Activated naive CD4-positive, alpha-beta T cell treated with anti-CD3 and anti-CD28 coated beads, Interleukin-2, amount 50 U/mL, for 24 hours (primary cell): ENCODE measurements at regions not wholly inside any gene's neighbourhood (a gene's known extent, or its start where the extent isn't known, plus 50 kb on each side); places are given as distances from the start of the nearest gene placed in this dataset.

Experiments
- H3K27ac Mint-ChIP-seq: one replicate; pipeline ENCODE4 v1.8.0; 2021; ENCODE audit warnings: mild to moderate bottlenecking, mixed read lengths
- H3K27me3 Mint-ChIP-seq: one replicate; pipeline ENCODE4 v1.8.0; 2021; ENCODE audit warnings: mixed read lengths
- H3K36me3 Mint-ChIP-seq: one replicate; pipeline ENCODE4 v1.8.0; 2021; ENCODE audit warnings: mixed read lengths
- H3K4me1 Mint-ChIP-seq: one replicate; pipeline ENCODE4 v1.8.0; 2021; ENCODE audit warnings: mixed read lengths
- H3K4me3 Mint-ChIP-seq: one replicate; pipeline ENCODE4 v1.8.0; 2021; ENCODE audit warnings: mild to moderate bottlenecking, mixed read lengths
- H3K9me3 Mint-ChIP-seq: one replicate; pipeline ENCODE4 v1.8.0; 2021; ENCODE audit warnings: mixed read lengths

DNA sequence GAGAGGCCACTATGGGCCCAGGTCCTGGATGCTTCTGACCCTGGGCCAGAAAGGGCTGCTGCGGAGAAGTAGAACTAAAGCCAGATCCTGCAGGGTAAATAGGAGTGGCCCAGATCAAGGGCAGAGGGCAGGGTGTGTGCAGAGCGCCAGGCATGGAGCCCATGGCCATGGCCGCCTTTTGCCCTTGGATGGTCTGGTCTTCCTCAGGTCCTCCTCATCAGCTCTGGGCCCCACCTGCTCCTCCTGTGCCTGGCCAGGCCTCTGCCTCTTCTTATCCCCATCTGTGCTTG is 277.6 kb downstream of the BRD1 start:
- H3K4me3 Mint-ChIP-seq: no peak overlapping the region
- H3K36me3 Mint-ChIP-seq: peaks cover 13% of the 10 kb centered on the region
- no peak overlapping the region for H3K27ac Mint-ChIP-seq
- H3K27me3 Mint-ChIP-seq: no peaks in the 10 kb centered on the region
- H3K4me1 Mint-ChIP-seq: no peaks in the 10 kb centered on the region
- peaks cover 7% of the 10 kb centered on the region for H3K9me3 Mint-ChIP-seq

DNA sequence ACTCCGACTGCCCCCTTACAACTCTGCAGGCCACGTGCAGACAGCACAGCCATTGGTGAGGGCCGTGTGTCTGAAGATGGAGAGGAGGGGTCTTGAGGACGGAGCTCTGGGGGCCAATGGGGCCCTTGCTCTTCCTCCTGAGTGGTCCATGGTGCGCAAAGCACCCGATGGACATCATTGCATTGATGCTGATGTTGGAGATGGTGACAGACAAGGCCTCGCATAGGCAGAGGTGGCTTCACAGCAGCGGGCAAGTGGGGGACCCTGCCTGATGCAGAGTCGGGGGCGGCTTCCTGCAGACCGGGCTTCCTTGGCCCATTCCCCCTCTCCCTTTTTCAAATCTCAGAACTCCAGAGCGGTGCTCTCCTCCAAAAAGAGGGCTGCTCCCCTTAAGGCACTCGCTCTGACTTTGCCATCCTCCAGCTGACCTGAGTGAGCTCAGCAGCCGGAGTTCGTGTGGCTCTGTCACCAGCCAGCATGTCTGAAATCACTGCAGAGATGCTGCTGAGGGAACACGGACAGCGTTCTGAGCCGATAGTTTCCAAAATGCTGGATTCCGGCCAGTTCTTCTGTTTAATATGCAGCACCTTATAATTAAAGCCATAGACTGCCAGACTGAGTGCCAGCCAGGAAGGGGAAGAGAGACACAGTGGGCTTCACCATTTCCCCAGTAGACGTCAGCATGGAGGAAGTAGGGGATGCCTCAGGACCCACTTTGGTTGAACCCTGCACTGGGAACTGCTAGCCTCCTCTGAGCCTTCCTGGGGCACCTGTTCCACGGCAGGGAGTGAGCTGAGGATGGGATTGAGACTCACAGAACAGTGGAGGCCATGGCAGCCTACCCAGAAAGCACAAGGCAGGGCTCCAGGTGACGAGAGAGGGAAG is 278.2 kb downstream of the BRD1 start:
- H3K4me1 Mint-ChIP-seq: no peaks in the 10 kb centered on the region
- peaks cover 7% of the 10 kb centered on the region for H3K9me3 Mint-ChIP-seq
- H3K27me3 Mint-ChIP-seq: no peaks in the 10 kb centered on the region
- H3K36me3 Mint-ChIP-seq: peaks cover 13% of the 10 kb centered on the region
- no peak overlapping the region for H3K4me3 Mint-ChIP-seq
- H3K27ac Mint-ChIP-seq: no peak overlapping the region

GRCh38 chr22:49548356-49549202 is 279.1 kb downstream of the BRD1 start:
- no peaks in the 10 kb centered on the region for H3K4me1 Mint-ChIP-seq
- peaks cover 13% of the 10 kb centered on the region for H3K36me3 Mint-ChIP-seq
- H3K27ac Mint-ChIP-seq: no peak overlapping the region
- no peaks in the 10 kb centered on the region for H3K27me3 Mint-ChIP-seq
- H3K4me3 Mint-ChIP-seq: no peak overlapping the region
- H3K9me3 Mint-ChIP-seq: peaks cover 7% of the 10 kb centered on the region

DNA sequence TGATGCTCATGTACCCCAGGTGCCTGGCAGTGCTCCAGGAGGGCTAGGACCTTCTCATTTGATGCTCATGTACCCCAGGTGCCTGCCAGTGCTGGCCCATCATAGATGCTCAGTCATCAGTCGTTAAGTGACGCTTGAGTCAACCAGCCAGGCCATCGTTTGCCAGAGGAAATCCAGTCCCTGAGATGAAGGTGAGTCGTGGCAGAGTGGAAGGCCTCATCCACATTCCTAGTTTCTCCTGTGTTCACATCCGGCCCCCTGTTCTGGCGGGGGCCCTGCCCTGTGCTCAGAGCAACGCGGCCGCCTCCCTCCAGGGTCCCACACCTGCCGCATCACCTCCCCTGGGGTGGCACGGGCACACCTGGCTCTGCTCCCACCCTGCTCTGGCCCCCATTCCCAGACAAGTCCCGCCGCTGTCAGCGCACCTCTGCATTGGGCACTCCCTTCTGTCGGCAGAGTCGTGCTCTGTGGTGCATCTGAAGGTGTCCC is 279.9 kb downstream of the BRD1 start:
- H3K9me3 Mint-ChIP-seq: peaks cover 7% of the 10 kb centered on the region
- H3K27me3 Mint-ChIP-seq: no peaks in the 10 kb centered on the region
- H3K4me3 Mint-ChIP-seq: no peak overlapping the region
- H3K4me1 Mint-ChIP-seq: no peaks in the 10 kb centered on the region
- peaks cover 11% of the 10 kb centered on the region for H3K36me3 Mint-ChIP-seq
- no peak overlapping the region for H3K27ac Mint-ChIP-seq

GRCh38 chr22:49546811-49547585 is 280.7 kb downstream of the BRD1 start:
- Mint-ChIP-seq H3K9me3 (peaks cover 7% of the 10 kb centered on the region), H3K27me3 (no peaks in the 10 kb centered on the region), H3K36me3 (peaks cover 9% of the 10 kb centered on the region), H3K27ac (no peak overlapping the region), H3K4me3 (no peak overlapping the region), H3K4me1 (no peaks in the 10 kb centered on the region)

DNA sequence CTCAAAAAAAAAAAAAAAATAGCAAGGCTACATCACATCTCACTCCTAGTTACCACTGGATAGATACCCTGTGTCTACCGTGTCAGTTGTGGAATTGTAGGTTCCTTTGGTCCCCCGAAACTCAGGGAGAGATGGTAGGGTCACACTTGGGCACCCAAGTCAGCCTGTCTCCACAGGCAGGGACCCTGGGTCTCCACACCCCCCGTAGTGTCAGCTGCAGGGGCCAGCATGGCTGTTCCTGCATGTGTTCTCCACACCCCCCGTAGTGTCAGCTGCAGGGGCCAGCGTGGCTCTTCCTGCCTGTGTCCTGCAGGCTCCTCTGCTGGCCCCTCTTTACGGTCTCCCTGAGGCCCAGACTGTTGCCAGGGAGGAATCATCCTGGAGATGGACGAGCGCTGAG is 282.1 kb downstream of the BRD1 start:
- H3K27ac Mint-ChIP-seq: no peak overlapping the region
- peaks cover 7% of the 10 kb centered on the region for H3K36me3 Mint-ChIP-seq
- H3K4me3 Mint-ChIP-seq: no peak overlapping the region

GRCh38 chr22:49544286-49544685 is 283.4 kb downstream of the BRD1 start:
- no peak overlapping the region for H3K4me3 Mint-ChIP-seq
- H3K9me3 Mint-ChIP-seq: no peaks in the 10 kb centered on the region
- peaks cover 3% of the 10 kb centered on the region for H3K36me3 Mint-ChIP-seq
- no peaks in the 10 kb centered on the region for H3K4me1 Mint-ChIP-seq
- H3K27me3 Mint-ChIP-seq: no peaks in the 10 kb centered on the region
- H3K27ac Mint-ChIP-seq: no peak overlapping the region

More for the DNA sequence above, 282.1 kb downstream of the BRD1 start:
- Mint-ChIP-seq H3K9me3 (peaks cover 2% of the 10 kb centered on the region), H3K4me1 (no peaks in the 10 kb centered on the region), H3K27me3 (no peaks in the 10 kb centered on the region)

GRCh38 chr22:49543876-49544275 is 283.8 kb downstream of the BRD1 start:
- peaks cover 3% of the 10 kb centered on the region for H3K36me3 Mint-ChIP-seq
- H3K27me3 Mint-ChIP-seq: no peaks in the 10 kb centered on the region
- no peaks in the 10 kb centered on the region for H3K9me3 Mint-ChIP-seq
- H3K4me3 Mint-ChIP-seq: no peak overlapping the region
- no peaks in the 10 kb centered on the region for H3K4me1 Mint-ChIP-seq
- H3K27ac Mint-ChIP-seq: no peak overlapping the region

DNA sequence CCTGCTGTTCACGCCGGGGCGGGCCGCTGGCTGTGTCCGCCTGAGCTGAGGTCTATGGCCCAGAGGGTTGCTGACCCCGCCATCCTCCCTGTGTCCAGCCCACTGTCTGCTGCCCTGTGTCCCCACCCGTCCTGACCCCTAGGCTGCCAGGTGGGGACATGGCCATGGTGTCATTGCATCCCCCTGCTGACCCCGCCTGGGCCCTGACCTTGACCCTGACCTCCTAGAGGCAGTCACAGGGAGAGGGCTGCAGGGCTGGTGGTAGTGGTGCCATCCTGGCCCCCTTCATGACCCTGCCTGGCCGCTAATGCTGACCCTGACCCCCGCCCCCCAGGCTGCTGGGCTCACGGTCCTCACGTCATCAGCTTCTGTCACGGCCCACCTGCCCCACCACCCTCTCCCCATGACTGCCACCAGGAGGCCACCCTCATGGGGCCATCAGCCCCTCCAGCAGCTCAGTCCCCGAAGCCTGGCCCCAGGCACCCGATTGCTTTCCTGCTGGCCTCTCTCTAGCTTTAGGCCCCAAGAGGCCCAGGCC is 285.9 kb downstream of the BRD1 start:
- H3K27me3 Mint-ChIP-seq: no peaks in the 10 kb centered on the region
- no peaks in the 10 kb centered on the region for H3K4me1 Mint-ChIP-seq
- peaks cover 2% of the 10 kb centered on the region for H3K36me3 Mint-ChIP-seq
- H3K9me3 Mint-ChIP-seq: no peaks in the 10 kb centered on the region
- H3K27ac Mint-ChIP-seq: no peak overlapping the region
- no peak overlapping the region for H3K4me3 Mint-ChIP-seq

- Mint-ChIP-seq H3K4me3 (no peak overlapping the region), H3K4me1 (no peaks in the 10 kb centered on the region), H3K36me3 (peaks cover under 1% of the 10 kb centered on the region), H3K27me3 (no peaks in the 10 kb centered on the region), H3K27ac (no peak overlapping the region), H3K9me3 (no peaks in the 10 kb centered on the region)
Observed at GRCh38 chr22:49540913-49541692, 286.6 kb downstream of the BRD1 start.

GRCh38 chr22:49540084-49540912 is 287.4 kb downstream of the BRD1 start:
- no peaks in the 10 kb centered on the region for H3K9me3 Mint-ChIP-seq

GRCh38 chr22:49538006-49538405 is 289.7 kb downstream of the BRD1 start:
- Mint-ChIP-seq H3K4me3 (no peak overlapping the region), H3K4me1 (no peaks in the 10 kb centered on the region), H3K27ac (no peak overlapping the region), H3K36me3 (no peaks in the 10 kb centered on the region), H3K9me3 (no peaks in the 10 kb centered on the region), H3K27me3 (no peaks in the 10 kb centered on the region)

More at GRCh38 chr22:49540084-49540912, 287.4 kb downstream of the BRD1 start:
- Mint-ChIP-seq H3K4me1 (no peaks in the 10 kb centered on the region), H3K27me3 (no peaks in the 10 kb centered on the region), H3K36me3 (no peaks in the 10 kb centered on the region), H3K4me3 (no peak overlapping the region), H3K27ac (no peak overlapping the region)

DNA sequence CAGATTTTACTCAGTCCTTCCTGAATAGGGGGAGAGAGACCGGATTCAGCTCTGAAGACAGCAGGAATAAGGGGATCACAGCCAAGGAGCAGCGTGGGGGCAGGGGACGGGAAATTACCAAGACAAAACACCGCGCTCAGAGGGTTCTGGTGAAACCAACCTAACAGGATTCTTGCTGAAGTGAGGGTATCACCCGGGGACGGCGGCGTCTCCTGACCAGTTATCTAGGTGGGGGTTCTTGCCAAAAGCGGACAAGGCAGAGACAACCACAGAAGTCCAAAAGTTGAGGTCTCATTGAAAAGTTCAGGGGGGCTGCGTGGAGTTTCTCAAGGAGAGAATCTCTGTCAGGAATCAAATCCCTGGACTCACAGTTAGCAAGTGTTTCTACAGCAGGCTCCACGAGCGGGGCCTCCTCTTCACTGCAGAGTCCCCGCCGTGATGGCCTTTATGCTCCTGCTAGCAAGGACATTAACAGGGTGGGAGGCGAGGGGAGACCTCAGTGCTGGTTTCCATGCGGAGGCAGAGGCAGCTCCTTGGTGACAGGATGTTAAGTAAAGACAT is 291.0 kb downstream of the BRD1 start:
- Mint-ChIP-seq H3K4me3 (no peak overlapping the region), H3K9me3 (no peaks in the 10 kb centered on the region), H3K27me3 (no peaks in the 10 kb centered on the region), H3K4me1 (no peaks in the 10 kb centered on the region), H3K36me3 (no peaks in the 10 kb centered on the region), H3K27ac (no peak overlapping the region)
